NCI-H1417 treated with DMSO at 0.1 percent for 48 hours (cell line): ENCODE measurements at regions not wholly inside any gene's neighbourhood (a gene's known extent, or its start where the extent isn't known, plus 50 kb on each side); places are given as distances from the start of the nearest gene placed in this dataset.

ENCODE experiments used
- DNase-seq: peaks from one replicate; lab custom pipeline; 2025; lab: John Stamatoyannopoulos, UW

DNA sequence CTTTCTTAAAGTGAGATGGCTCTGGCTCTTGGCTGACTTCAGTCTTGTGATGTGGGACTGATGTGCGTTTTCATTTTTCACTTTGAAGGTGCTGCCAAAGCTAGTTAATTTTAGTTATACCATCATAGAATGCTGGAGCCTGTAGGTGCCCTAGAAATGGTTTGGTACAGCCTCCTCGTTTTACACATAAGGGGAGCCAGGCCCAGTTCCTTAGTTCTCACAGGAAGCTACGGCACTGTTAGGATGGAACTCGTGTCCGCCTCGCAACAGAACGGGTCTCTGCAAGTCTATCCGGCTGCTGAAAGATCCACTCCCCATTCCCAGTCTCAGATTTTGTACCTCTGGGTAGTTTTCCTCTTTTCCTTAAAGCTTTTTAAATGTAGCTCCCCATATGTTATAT is 173.2 kb upstream of the PRPS1L1 start:
- no peak for DNase-seq

DNA sequence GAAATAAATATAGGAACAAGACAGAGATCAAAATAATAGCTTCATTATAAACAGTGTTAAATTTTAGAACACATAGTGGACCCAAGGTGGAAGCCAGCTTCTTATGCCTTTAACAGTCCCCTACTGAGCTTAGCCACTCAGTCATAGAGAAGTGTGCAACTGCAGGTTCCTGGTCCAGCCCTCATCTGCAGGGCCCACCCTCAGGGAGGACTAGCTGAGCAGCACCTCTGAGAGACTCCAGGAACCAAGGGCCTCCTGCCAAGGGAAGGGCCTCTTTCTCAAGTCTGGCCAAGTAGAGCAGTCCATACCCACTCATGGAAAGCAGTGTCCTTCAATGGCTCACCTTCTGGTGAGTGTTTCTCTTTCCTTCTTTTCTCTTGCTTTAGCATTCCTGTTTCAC is 173.7 kb upstream of the PRPS1L1 start:
- DNase-seq: no peak

DNA sequence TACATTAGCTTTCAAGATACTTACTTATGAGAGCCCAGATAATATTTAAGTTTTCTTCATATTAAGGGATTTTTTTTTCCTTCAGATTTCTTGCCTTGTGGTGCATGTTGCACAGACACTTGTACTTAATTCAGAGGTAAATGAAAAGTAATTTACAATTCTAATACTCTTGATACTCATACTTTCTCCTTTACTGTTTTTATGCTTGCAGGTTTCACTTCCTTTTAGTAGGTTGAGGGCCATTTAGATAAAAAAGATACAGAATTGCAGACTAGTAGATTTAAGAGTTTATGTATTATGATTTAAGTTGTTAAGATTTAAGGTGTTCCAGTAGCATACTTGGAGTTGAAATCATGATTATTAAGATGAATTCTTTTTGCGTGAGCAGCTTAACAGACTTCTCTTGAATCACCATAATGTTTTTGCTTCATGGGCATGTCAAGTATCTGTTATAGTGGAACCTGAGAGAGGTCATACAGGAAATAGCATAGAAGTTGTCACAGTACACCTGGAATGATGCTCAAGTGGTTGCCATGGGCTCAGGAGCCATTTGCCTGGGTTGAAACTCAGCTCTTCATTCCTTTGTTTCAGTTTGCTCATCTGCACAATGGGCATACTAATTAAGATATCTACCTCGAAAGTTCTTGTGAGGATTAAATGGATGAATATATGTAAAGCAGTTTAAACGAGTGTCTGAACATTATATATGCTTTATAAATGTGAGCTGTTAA is 174.8 kb upstream of the PRPS1L1 start:
- no peak for DNase-seq

GRCh38 chr7:18206331-18206730 is 178.7 kb upstream of the PRPS1L1 start:
- no peak for DNase-seq

DNA sequence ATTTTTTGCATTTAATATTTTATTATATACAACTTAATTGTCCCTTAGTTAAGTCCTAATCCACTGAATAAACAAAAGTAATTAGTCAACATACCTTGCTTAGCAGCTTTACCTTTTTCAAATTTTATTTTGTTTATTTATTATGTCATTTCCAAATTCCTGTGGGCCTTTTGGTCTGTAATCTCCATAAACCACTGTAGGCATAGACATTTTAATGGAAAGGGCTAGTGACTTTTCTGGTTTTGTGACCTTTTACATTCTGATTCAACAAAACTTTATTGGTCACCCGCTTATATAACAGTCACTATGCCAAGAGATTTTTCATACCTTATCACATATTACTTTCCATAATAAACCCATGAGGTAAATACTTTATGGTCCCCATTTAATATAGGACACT is 181.3 kb upstream of the PRPS1L1 start:
- no peak for DNase-seq

DNA sequence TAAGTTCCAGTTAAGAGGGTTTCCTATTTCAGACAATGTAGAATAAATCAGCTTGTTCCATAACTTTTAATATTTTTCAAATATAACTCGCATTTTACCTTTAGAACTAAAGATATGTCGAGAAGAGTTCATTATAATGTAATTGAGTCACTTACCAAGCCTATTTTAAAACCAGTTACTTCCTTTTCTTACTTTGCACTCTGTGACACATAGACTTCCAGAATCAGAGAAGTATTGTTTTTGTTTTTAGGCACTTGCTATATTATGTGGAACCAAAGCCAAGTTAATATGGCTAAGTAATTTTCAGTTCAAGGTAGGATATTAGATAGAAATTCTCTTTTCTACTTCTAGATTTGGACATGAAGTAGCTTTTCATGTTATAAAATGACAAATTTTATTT is 182.7 kb upstream of the PRPS1L1 start:
- DNase-seq: no peak

- DNase-seq: no peak
Measured at GRCh38 chr7:18210788-18211187, 183.1 kb upstream of the PRPS1L1 start.

DNA sequence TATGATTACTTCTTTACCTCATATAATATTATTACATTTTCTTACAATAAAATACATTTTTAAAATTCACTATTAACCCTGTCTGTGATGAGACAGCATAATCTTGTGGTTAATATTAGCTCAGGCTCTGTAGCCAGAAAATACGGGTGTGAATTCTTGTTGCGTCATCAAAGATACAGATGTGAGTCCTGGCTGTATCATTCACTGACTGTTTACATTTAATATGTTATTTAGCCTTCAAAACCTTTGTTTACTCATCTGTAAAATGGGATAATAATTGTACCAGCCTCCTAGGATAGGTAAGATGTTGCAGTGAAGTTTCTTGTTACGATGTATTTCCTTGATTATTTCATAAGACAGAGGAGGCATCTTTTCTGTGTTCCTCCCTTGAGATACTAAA is 184.7 kb upstream of the PRPS1L1 start:
- no peak for DNase-seq

GRCh38 chr7:18212758-18213157 is 185.1 kb upstream of the PRPS1L1 start:
- no peak for DNase-seq

DNA sequence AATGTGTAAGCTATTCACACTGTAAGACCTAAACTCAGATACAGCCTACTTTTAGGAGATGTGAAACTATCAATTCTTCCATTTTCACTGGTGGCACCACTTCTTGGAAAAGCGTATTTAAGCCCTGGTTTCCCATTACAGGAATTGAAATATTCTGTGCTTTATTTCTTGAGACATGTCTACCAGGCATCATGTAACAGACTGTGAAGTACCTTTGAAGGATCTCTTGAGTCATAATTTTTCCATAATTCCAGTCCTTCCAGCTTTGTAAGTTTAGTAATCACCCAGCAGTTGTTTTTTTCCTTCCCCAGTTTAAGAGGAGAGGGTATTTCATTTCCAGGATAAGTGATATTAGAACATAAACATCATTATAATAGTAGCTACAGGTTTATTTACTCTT is 186.0 kb upstream of the PRPS1L1 start:
- no peak for DNase-seq

DNA sequence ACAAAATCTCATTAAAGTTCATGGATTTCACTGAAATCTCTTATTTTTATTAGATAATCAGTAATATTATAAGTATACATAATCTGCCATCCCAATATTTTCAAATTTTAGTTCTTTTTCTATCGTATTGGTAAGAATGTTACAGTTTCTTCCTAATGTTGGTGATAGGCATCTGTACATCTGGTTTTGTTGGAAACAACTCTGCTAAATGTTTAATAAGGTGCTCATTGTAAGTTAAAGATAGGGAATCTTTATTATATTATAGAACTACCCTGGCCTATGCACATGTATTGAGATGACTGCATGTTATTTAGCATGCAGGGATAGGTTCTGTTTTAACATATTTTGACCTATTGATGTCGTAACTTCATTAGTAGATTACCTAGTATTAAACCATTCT is 188.6 kb upstream of the PRPS1L1 start:
- DNase-seq: no peak

- DNase-seq: no peak
Measured at GRCh38 chr7:18221377-18222293, 194.0 kb upstream of the PRPS1L1 start.

DNA sequence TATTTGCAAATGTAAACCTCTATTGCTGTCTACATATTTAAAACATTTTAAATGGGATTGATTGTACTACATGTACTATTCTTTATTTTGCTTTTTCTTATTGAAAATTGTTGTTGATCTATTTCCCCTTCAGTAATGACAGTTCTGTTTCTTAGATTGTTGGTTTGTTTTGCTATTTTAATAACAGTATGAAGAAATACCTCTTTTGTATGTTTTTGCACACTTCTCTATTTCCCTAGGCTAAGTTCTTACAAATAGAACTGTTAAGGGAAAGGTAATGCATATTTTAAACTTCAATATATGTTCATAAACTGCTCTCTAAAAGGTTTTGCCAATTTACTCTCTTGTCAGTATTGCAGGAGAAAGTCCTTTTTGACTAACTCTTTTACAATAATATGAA is 195.0 kb upstream of the PRPS1L1 start:
- DNase-seq: no peak

GRCh38 chr7:18224138-18224537 is 196.5 kb upstream of the PRPS1L1 start:
- DNase-seq: no peak

- DNase-seq: no peak
Measured at GRCh38 chr7:18225067-18225466, 197.4 kb upstream of the PRPS1L1 start.

GRCh38 chr7:18226598-18226997 is 199.0 kb upstream of the PRPS1L1 start:
- no peak for DNase-seq

GRCh38 chr7:18228686-18229085 is 201.0 kb upstream of the PRPS1L1 start:
- no peak for DNase-seq

- DNase-seq: no peak
Measured at GRCh38 chr7:18230271-18230670, 202.6 kb upstream of the PRPS1L1 start.

DNA sequence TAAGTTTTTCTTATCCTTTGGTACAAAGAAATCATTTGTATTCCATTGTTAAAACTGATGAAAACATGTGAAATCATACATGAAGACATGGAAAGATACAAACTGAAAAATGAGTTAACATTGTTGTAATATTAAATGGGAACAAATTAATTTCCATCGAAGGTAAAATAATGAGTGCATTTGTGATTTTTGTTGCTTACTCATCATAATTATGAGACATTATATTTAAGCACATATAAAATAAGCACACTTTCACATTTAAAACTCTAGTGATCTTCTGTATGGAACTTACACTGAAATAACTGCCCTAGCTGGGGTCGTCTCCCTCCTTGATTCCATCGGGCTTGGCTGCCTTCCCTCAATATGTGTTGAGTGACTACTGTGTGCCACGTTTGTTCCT is 204.2 kb upstream of the PRPS1L1 start:
- DNase-seq: no peak

- DNase-seq: no peak
Measured at GRCh38 chr7:18234519-18234918, 206.9 kb upstream of the PRPS1L1 start.

DNA sequence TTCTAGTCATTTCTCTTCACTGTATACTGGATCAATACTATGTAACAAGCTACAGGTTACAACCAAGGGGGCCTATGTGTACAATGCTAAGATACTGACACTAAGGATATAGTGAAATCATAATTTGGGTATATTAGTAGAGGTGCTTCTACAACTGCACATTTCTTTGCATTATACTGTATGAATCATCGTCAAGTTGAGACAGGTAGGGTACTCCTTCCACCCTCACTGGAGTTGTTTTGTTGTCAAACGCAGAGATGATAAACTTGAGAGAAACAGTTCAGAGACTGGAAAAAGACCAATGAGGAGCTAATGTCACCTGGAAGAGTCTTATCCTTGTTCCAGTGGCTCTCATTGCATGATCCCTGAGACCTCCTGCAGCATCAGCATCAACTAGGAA is 208.2 kb upstream of the PRPS1L1 start:
- DNase-seq: no peak

DNA sequence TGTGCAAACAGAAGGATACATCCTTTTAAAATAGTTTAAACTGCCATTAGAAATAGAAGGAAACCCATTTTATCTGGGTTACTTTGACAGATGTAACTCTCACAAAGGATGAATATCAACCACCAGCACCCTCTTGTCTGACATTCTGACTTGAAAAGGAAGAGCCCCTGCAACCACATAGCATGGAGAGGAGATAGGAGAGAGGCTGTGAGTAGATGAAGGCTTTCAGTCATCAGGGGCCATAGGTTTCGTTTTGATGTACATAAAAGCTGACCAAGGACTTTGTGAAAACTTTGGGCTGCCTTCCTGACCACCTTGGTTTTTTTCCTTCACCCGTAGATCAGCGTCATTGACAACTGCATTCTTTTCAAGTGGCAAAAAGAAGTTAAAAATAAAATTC is 211.6 kb upstream of the PRPS1L1 start:
- no peak for DNase-seq

- no peak for DNase-seq
Measured at GRCh38 chr7:18241543-18242231, 214.0 kb upstream of the PRPS1L1 start.
